Lung (tissue), 11 donors: ENCODE measurements at regions not wholly inside any gene's neighbourhood (a gene's known extent, or its start where the extent isn't known, plus 50 kb on each side); places are given as distances from the start of the nearest gene placed in this dataset.
A peak's percentile ranks its signal among the peaks of the same experiment; 100 is the strongest.

ENCODE experiments used
- ATAC-seq: fragments of 200-7000 bp; cut with Tn5 transposase; one replicate; pipeline ENCODE4 v1.9.1; 2020; ENCODE audit warnings: moderate number of reproducible peaks; ENCODE audit not compliant: insufficient read depth, low FRiP score
- DNase-seq, 3 donors: peaks; one replicate each; pipeline ENCODE4 v3.0.0-alpha.2; 2013 to 2017
- H3K27ac ChIP-seq, 2 donors: one replicate each; pipeline ENCODE4 v1.5.1; 2013; ENCODE audit warnings: mild to moderate bottlenecking in 2 of 2, moderate library complexity in 2 of 2, control low read depth in 1 of 2, inconsistent platforms in 1 of 2, low read depth in 1 of 2, low read length in 1 of 2
- H3K27me3 ChIP-seq, 3 donors: one replicate each; pipeline ENCODE4 v1.5.1; 2013; ENCODE audit warnings: low read length in 2 of 3; ENCODE audit not compliant: control insufficient read depth in 3 of 3, insufficient read depth in 3 of 3
- H3K36me3 ChIP-seq, 4 donors: one replicate each; pipeline ENCODE4 v1.5.1; 2013; ENCODE audit warnings: low read length in 4 of 4, mild to moderate bottlenecking in 1 of 4, moderate library complexity in 1 of 4; ENCODE audit not compliant: control insufficient read depth in 4 of 4, insufficient read depth in 4 of 4
- H3K4me1 ChIP-seq, 5 donors: one replicate each; pipeline ENCODE4 v1.5.1; 2013; ENCODE audit warnings: low read length in 5 of 5, mild to moderate bottlenecking in 2 of 5, moderate library complexity in 1 of 5; ENCODE audit not compliant: control insufficient read depth in 5 of 5, insufficient read depth in 5 of 5
- H3K4me3 ChIP-seq: one replicate; pipeline ENCODE4 v1.5.1; 2013; ENCODE audit warnings: mild to moderate bottlenecking, control low read depth, moderate library complexity
- H3K9ac ChIP-seq, 2 donors: one replicate each; pipeline ENCODE4 v1.5.1; 2013; ENCODE audit warnings: low read length in 2 of 2, control low read depth in 1 of 2; ENCODE audit not compliant: insufficient read depth in 1 of 2
- H3K9me3 ChIP-seq, 4 donors: one replicate each; pipeline ENCODE4 v1.5.1; 2013; ENCODE audit warnings: low read length in 3 of 4, mild to moderate bottlenecking in 1 of 4, moderate library complexity in 1 of 4; ENCODE audit not compliant: control insufficient read depth in 4 of 4, insufficient read depth in 3 of 4
- WGBS, 2 donors: extraction: QIAGEN DNeasy Blood & Tissue Kit; methylation state at CpG; one replicate each; pipeline ENCODE4 v1.1.7; 2013; 5-methylcytosine and 5-hydroxymethylcytosine counted together
- TF ChIP-seq, protein P1 (sequence below): IDR thresholded peaks from 2 replicates; pipeline ENCODE4 v1.5.1; 2012; ENCODE audit warnings: mild to moderate bottlenecking; ENCODE audit errors: control extremely low read depth, extremely low read depth
- donor health status: control.
- donor health status: control.
- donor health status: Bipolar disorder and iron deficiency.
- donor health status: healthy.
- donor health status: DM: yes; HTN: yes; CAD: no.

DNA sequence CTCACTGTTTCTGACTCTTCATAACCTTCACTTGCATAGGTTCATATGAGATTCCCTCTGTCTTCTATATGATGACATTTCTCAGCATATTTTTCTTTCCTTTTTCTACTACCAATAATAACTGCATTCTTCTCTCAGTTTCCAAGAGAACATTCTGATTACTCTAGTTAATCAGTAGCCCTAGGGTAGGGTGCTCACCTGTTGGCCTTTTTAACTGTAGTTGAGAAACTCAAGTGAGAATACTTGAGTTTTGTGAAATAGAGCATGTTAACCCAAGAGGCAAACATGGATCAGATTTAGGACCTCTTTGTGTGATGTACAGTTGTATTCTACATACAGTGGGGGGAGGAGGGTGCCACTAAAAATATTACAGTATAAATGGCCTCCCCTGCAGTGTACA, 308.0 kb downstream of the CMPK2 start:
- H3K9ac ChIP-seq: no peak overlapping the region
- TF ChIP-seq, protein P1, sequence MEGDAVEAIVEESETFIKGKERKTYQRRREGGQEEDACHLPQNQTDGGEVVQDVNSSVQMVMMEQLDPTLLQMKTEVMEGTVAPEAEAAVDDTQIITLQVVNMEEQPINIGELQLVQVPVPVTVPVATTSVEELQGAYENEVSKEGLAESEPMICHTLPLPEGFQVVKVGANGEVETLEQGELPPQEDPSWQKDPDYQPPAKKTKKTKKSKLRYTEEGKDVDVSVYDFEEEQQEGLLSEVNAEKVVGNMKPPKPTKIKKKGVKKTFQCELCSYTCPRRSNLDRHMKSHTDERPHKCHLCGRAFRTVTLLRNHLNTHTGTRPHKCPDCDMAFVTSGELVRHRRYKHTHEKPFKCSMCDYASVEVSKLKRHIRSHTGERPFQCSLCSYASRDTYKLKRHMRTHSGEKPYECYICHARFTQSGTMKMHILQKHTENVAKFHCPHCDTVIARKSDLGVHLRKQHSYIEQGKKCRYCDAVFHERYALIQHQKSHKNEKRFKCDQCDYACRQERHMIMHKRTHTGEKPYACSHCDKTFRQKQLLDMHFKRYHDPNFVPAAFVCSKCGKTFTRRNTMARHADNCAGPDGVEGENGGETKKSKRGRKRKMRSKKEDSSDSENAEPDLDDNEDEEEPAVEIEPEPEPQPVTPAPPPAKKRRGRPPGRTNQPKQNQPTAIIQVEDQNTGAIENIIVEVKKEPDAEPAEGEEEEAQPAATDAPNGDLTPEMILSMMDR: no peak
- H3K27ac ChIP-seq: no peak overlapping the region
- ATAC-seq (peak; percentile 49), DNase-seq (peak in 2 of 3 donors; percentile 28 to 66)
- no peak overlapping the region for H3K4me3 ChIP-seq
- no peaks in the 10 kb centered on the region for H3K27me3 ChIP-seq
- H3K36me3 ChIP-seq: no peaks in the 10 kb centered on the region
- H3K4me1 ChIP-seq: peaks cover 0 to 4% (median 0%) of the 10 kb centered on the region in 5 donors
- H3K9me3 ChIP-seq: no peaks in the 10 kb centered on the region

DNA sequence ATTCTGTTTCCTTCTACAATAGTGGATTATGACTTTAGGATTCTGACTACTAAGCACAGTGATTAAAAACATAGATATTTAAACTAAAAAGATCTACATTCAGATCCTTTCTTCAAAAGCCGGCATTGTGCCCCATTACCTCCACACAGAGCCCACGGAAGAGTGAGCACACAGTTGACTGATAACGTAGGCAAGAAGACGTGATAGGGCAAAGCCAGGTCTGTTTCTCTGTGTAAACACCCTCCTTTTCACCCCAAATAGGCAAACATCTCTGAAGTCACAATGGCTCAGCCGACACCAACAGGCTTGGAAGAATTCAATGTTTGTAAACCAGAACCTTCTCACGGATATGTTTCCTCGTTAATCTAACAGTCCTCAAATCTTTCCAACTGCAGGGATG, 302.9 kb downstream of the CMPK2 start:
- ATAC-seq (no peak), DNase-seq (no peak)
- H3K36me3 ChIP-seq: no peaks in the 10 kb centered on the region
- WGBS, 2 donors: 71 to 79% methylated on average over 7 of the region's 7 CpGs
- peaks cover 0 to 2% (median 0%) of the 10 kb centered on the region in 4 donors for H3K9me3 ChIP-seq
- no peak overlapping the region for H3K4me3 ChIP-seq
- H3K27me3 ChIP-seq: no peaks in the 10 kb centered on the region
- H3K4me1 ChIP-seq: peaks cover 0 to 6% (median 0%) of the 10 kb centered on the region in 5 donors
- no peak overlapping the region for H3K27ac ChIP-seq
- no peak overlapping the region for H3K9ac ChIP-seq
- TF ChIP-seq, protein P1: no peak

DNA sequence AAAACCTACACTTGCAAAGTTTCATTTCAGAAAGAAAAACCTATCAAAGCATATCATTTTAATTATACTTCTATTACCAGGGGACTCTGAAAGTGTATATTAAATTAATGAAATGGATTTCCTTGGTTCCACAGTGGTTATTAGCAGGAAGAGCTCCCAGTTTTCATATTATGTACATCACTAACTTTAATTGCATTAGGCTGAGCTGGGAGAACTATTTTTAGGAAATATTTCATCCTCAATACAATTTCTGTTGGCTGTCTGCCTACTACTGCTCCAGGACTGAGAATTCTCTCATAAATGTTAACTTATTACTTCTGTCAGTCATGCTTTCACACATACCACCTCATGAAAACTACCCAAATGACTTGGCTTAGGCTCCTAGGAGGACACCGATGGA, 301.4 kb downstream of the CMPK2 start:
- Histone ChIP-seq H3K36me3 (no peaks in the 10 kb centered on the region), H3K27me3 (no peaks in the 10 kb centered on the region), H3K4me3 (no peak overlapping the region), H3K27ac (no peak overlapping the region), H3K9ac (no peak overlapping the region), H3K9me3 (peaks cover 0 to 2% (median 0%) of the 10 kb centered on the region in 4 donors), H3K4me1 (peaks cover 0 to 6% (median 0%) of the 10 kb centered on the region in 5 donors)
- DNase-seq (no peak), ATAC-seq (no peak)
- TF ChIP-seq, protein P1: no peak
- 69 to 94% methylated on average over 1 of the region's 1 CpG for WGBS, 2 donors

DNA sequence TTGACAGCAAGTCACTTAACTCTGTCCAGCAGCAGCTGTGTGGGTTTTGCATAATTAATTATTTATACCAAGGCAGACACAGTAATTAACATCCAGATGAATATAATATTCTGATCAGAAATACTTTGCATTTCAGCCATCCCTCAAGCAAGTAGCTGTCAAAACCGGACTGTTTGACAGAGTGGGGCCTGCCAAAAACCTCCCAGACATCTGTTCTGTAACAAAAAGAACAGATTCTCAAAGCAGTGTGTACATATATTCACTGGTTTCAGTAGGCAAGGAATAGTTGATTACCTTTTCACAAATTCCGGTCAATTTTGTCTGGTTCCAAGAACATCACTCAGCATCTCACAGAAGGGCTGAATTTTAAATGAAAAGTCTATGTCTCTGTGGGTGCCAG, 291.6 kb downstream of the CMPK2 start:
- WGBS, 2 donors: 74 to 87% methylated on average over 2 of the region's 2 CpGs
- Histone ChIP-seq H3K9ac (no peak overlapping the region), H3K9me3 (no peaks in the 10 kb centered on the region), H3K27me3 (no peaks in the 10 kb centered on the region), H3K4me3 (no peak overlapping the region), H3K27ac (no peak overlapping the region), H3K4me1 (peaks cover 0 to 5% (median 0%) of the 10 kb centered on the region in 5 donors), H3K36me3 (no peaks in the 10 kb centered on the region)
- TF ChIP-seq, protein P1: no peak
- DNase-seq: no peak
- no peak for ATAC-seq
